NCI-H510A (cell line): ENCODE measurements at regions not wholly inside any gene's neighbourhood (a gene's known extent, or its start where the extent isn't known, plus 50 kb on each side); places are given as distances from the start of the nearest gene placed in this dataset.

Experiments used
- DNase-seq: peaks from one replicate; lab custom pipeline; 2025; lab: John Stamatoyannopoulos, UW

- DNase-seq: no peak
Observed at GRCh38 chr13:105527127-105527526, 1008.3 kb downstream of the EFNB2 start.

- DNase-seq: no peak
Observed at GRCh38 chr13:105519771-105520170, 1015.7 kb downstream of the EFNB2 start.

GRCh38 chr13:105518086-105518485, 1017.4 kb downstream of the EFNB2 start:
- no peak for DNase-seq

DNA sequence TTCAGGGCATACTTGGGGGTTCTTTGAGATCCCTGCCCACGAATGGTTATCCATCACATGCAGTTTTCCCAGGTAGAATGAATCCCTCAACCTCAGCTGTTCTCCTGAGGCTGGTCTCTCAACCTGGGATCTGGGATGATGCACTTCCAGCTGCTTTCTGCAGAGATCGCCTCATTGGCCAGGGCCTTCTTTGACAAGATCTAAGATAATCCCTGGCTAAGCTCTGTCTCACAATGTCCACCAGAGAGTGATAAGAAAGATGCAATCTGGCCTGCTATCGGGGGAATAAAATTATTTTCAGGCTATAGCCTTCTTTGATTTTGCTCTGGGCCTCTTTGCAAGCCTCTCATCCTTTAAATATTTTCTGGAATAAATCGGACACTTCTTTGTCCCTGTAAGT, 1021.1 kb downstream of the EFNB2 start:
- no peak for DNase-seq

GRCh38 chr13:105513448-105513847, 1022.0 kb downstream of the EFNB2 start:
- no peak for DNase-seq

- DNase-seq: no peak
Observed at GRCh38 chr13:105509981-105510762, 1025.3 kb downstream of the EFNB2 start.

GRCh38 chr13:105506463-105506862, 1029.0 kb downstream of the EFNB2 start:
- DNase-seq: no peak

DNA sequence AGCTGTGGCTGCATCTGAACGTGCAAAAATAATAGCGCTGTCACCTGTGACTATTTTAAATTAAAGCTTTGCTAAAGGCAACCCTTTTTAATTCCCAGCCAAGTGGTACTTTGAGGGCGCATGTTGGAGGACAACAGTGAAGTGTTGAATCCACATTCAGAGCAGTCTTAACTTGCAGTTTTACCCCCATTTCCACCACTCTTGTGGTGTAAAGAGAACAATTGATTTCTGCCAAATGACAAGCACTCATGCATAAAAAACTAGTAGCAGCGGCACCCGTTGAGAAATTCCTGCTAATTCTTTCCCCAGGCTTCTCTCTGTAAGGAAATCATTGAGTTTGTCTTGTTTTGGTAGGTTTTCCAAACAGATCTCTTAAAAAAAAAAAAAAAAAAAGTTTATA, 1033.3 kb downstream of the EFNB2 start:
- no peak for DNase-seq

GRCh38 chr13:105497597-105497996, 1037.9 kb downstream of the EFNB2 start:
- DNase-seq: no peak

GRCh38 chr13:105492216-105492615, 1043.2 kb downstream of the EFNB2 start:
- no peak for DNase-seq

- no peak for DNase-seq
Observed at GRCh38 chr13:105491345-105491744, 1044.1 kb downstream of the EFNB2 start.

DNA sequence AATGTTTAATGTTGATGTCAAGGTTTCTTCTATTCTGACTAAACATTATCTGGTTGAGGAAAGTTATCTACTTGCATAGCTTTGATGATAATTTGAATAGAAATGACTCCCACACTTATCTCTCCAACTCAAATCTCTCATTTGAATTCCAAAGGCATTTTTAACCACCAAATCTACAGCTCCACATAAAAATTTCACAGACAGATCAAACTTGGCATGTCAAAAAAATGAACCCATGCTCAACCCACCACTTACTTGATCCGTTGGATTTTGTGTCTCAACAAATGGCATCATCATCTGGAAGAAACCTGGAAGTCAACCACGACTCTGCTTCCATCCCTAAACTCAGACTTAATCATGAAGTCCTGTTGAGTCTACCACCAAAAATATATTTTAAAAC, 1050.4 kb downstream of the EFNB2 start:
- DNase-seq: no peak

- no peak for DNase-seq
Observed at GRCh38 chr13:105474983-105475610, 1060.4 kb downstream of the EFNB2 start.

GRCh38 chr13:105471673-105472072, 1063.8 kb downstream of the EFNB2 start:
- DNase-seq: no peak

DNA sequence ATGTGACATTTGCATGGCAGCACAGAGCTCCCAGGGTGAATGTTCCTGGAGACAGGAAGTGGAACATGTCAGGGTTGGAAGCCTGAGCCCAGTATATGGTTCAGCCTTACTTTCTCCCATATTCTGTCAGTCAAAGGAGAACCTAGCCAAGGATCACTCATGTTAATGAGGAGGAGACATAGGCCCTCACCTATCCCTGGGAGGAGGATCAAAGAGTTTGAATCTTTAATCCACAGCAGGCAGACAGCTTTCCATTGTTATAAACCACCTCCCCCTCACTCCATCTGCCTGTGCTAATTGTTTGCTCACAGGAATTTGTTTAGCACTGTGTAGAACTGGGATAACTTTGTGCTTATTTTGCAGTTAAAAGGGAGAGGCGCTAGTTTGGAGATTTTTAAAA, 1069.1 kb downstream of the EFNB2 start:
- no peak for DNase-seq

DNA sequence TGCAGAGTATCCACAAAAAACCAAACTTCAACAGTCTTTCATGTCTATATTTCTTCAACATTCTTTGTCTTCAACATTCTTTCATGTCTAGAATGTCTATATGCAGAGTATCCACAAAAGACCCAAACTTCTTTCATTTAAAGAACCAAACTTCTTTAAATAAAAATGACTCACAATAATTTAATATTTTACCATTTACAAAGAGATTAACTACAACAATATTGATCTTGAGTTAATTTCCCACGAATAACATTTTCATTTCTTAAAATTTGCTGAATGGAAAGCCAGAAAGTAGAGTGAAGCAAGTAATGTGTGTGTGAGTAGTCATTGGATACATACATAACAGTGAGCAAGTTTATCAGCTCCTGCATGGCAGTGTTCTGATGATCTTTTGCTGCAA, 1069.7 kb downstream of the EFNB2 start, which contains the start of gene DAOA:
Gene DAOA, plus strand, starts transcription at position 301 of the 400 bp plus-strand sequence.
- no peak for DNase-seq

DNA sequence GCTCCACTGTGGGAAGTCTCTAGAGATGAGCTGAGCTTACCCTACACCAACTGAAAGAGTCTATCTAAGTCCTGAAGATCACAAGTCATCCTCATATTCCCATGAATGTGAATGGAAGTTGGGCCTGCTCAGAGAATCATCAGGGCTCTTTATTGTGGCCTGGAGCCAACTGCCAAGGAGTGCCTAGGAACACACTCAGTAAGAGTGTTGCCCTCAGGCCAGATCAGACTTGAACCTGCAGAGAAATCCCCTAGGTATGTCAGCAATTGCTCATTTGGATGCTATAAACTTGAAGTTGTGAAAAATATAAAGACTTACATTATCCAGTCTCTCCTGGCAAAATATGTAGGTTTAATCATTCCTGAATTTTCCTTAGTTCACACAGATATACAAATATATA, 1070.2 kb downstream of the EFNB2 start:
- no peak for DNase-seq

GRCh38 chr13:105464249-105464648, 1071.2 kb downstream of the EFNB2 start:
- no peak for DNase-seq

- no peak for DNase-seq
Observed at GRCh38 chr13:105463011-105463501, 1072.4 kb downstream of the EFNB2 start.

DNA sequence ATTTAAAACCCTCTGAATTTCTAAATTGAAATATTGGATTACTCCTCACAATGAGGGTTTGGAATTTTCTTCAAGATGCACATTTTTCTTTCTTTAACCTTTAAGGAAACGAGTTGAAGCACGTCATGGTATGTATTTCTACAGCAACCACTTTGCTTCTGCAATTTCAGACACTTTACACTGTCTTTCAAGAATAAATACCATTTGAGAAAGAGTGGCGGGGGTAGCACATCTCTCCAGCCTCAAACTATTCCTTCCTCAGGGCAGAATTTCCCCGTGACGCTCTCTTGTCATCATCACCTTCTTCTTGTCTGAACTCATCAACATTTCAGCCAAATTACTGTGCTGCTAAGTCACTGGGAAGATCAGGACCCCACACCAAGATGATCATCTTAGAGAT, 1073.4 kb downstream of the EFNB2 start:
- DNase-seq: no peak

DNA sequence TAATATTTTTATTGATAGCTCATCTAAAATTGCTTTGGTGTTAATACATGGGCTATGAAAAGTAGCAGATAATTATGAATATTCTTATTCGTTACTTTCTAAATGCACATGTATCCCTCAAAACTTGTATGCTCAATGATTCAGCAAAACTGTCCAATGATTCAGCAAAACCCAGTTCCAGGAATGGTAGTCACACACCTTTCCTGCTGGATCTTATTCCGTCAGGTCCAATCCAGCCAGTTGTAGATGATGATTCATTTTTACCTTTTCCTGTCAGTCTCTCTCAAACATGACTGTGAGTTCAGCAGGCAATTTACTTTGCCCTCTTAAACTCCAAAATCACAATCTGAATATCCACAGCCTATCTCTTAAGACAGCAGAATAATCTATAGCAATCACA, 1082.6 kb downstream of the EFNB2 start:
- no peak for DNase-seq

DNA sequence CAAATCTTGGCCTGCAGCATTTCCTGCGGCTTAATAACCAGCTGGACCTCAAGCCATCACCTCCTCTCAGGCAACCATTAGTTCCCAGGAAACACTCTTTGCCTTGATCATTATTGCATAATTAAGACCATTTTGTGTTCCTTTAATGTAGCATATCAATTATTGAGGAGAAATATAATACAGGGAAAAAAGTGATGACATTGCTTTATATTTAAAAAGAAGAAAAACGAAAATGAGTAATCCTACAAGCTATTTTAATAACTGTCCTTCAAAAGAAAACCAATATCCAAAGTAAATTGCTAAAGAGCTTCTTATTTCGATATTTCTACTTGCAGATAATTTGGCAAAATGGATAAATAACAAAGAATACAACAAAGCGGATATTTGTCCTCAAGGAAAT, 1084.7 kb downstream of the EFNB2 start:
- no peak for DNase-seq

DNA sequence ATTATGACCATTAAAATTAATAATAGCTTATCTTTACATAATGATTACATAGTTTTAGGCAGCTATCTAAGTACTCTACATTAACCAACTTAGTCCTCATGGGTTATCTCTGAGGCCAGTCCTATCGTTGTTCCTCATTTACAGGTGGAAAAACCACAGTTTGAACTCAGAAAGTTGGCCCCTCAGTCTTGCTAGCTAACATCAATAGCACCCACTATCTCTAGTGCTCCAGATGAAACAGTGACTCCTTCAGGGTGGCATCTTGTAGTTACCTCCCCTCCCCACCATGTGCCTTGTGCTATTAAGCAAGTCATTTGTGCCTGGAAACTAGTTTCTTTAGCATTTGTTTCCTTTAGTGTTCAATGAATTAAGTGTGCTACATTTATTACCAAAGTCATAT, 1086.7 kb downstream of the EFNB2 start:
- DNase-seq: no peak

DNA sequence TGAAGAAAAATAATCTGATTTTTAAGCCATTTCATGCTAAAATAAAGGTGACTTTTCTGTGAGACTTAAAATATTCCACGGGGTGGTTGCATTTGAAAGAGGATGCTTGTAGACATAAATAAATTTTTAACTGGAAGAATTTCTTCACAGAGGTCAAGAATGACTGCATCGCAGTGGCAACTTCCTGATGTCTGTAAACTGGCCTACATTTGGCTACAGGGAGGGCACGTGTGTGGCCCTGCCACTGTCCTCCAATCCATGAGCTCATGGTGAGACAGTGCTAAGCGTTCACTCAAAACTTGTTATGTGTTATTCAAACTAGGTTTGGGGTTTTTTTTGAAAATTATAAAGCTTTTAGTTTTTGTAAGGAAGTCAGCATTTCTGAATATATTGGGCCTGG, 1089.3 kb downstream of the EFNB2 start:
- DNase-seq: no peak
